ENCODE measurements at regions not wholly inside any gene's neighbourhood (a gene's known extent, or its start where the extent isn't known, plus 50 kb on each side); places are given as distances from the start of the nearest gene placed in this dataset.
A peak's percentile ranks its signal among the peaks of the same experiment; 100 is the strongest.

GRCh38 chr22:47275605-47276449, 513.4 kb downstream of the TBC1D22A start:
- TF ChIP-seq POLR2A (IDR thresholded peaks at IDR 0.05) (no peak), CTCF (IDR thresholded peaks at IDR 0.05) (peak in 1 of 12 donors; percentile 8)

All from heart left ventricle (tissue), 13 donors.